Stimulated activated CD8-positive, alpha-beta memory T cell treated with anti-CD3 and anti-CD28 coated beads, Interleukin-12 subunit alpha, Interleukin-12 subunit beta, amount 100 ng/mL, for 4 hours (primary cell): ENCODE measurements at regions not wholly inside any gene's neighbourhood (a gene's known extent, or its start where the extent isn't known, plus 50 kb on each side); places are given as distances from the start of the nearest gene placed in this dataset.
"Not testable (repeated sequence)": the region's sequence is repeated elsewhere in the genome, so short reads cannot be mapped to it uniquely, and the experiment has no call there.

ENCODE experiments used
- DNase-seq: peaks from one replicate; pipeline ENCODE4 v3.0.0-alpha.2; 2020; ENCODE audit warnings: low read depth

DNA sequence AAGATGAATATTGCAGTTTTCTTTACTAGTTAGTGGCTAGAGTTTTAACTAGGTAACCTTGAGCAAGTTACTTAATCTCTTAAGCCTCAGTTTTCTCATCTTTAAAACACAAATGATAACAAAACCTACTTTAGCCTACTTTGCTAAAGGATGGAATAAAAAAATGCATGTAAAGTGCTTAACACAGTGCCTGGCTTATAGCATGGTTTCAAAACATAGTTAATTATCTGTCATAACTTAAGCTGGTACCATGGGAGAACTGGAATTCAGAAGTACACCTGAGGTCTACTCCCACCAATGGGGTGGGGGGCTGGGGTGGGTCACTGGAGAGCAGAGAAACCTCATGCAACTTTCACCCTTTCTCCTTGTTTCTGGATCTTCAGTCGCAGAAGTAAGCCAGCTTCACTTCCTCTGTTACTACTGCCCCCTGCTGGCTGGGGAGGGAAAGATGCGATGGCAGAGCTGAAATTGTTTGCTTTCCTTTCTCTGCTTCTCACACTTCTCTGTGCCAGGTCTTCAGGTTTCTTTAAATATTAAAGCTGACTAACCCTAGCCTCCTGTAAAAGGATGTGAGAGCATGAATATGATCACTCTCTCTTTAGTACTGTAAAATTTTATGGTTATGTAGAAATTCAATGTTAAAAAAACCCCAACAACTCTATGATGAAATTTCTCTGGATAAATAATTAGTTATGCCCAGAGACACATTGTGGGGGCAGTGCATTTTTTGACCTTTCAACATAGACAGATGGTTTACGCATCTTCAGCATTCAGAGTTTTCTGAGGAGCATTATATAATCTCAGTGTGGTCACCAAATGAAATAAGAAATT lies 324.2 kb downstream of the HLX start:
- peak; percentile 10 for DNase-seq

DNA sequence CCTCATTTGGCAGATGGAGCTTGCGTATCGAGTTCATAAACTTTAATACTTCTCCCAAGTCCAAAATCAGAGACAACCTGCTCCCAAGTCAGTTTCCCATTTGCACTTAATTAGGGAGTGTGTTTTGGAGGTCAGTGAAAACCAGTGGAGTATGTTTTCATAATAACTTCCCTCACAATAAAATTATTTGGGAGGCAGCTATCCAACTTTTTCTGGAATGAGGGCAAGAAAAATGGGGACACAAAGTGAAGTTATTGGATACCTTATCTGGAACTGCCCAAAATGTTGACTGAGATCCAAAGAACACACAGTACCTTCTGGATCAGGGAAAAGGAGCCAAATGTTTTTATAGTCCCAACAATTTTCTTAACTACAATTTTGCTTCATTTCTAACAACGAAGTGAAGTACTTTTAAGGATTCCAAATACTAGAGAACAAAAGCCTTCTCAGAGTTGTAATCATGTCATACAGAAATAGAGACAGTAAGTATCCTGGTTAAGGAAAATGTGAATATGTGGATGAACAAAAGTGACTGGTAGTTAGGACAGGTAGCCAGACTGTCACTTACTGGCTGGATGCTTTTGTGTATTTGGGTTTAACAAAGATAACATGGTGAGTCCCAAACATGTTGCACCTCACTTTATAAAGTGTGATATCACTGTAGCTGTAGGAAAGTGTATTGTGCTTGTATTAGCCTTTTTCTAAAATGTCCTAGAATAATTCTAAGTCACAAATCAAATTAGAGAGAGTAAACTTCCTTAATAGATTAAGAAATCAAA lies 325.0 kb downstream of the HLX start:
- DNase-seq, result no peak

DNA sequence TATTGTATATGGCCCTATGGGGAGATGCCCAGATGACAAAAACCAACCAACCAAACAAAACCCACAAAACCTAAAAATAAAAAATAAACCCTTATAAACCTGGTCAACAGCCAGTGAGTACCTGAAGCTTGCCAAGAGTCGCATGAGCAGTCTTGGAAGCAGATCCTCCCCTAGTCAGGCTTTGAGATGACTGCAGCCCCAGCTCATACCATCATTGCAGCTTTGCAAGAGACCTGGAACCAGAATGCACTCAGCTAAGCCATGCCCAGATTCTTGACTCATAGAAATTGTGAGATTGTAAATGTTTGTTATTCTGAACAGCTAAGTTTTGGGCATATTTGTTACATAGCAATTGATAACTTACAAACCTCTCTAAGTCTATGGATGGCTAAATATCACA lies 326.8 kb downstream of the HLX start:
- no peak for DNase-seq

DNA sequence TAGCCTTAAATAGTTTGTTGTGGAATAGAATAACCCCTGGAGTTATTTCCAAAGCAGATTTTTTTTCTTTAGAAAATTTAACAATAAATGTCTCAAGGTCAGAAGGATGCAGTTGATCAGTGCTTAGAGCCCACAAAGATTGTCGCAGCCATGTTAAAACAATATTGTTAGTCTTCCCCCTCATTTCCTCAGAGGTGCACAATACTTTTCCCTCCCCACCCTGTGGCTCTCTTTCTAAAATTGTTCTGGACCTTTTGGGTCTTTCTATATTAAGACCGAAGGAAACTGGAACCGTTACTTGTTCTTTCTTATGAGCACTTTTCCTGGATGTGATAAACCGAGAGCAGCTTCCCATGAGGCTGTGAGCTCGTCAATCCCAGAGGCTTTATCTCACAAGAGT lies 333.7 kb downstream of the HLX start:
- DNase-seq, result no peak

DNA sequence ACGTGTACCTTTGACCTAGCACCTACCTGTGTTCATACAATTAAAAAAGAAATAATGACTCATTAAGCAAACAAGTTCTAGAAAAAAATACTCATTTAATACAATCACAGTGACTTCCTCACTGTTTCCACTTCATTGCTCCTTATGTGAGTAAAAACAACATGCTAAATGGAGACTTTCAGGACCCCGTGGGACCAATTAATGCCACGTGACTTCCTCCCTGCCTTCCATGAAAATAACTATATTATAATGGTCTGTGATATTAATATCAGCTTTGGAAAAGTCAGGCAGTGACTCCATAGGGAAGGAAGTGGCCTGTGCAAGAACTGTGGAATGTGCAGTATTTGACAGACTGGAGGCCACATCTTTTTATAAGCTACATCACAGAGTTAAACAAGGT lies 337.8 kb downstream of the HLX start:
- DNase-seq, result no peak

DNA sequence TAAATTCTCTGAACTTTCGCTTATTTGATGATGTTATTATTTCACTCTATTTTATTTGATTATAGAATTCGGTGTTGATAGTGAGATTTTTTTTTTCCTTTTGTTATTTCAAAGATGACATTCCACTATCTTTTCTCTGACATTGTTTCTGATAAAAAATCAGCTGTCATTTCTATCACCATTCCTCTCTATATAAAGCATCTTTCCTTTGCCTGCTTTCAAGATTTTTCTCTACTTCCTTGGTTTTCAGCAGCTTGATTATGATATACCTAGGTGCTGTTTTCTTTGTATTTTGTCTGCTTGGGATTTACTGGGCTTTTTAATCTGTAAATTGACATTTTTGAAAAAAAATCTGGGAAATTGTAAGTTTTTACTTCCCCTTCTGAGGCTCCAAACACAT lies 344.0 kb downstream of the HLX start:
- no peak for DNase-seq

DNA sequence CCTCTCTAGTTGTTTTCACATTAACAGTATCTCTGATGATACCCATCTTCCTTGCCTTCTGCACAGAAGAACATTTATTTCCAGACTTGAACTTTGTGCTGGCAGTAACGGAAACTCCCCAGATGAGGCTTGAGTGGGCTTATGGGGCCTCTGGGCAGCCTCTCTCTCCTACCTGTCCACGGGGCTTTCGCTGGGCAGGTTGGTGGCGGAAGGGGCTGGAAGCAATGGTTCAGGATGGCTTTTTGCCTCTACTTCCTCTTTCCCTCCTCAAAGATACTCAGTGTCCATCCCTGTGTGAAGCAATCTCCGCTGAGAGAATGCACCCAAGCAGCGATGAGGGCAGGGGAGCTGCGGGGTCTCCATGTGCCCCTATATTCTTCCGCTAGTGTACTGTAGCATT lies 348.2 kb downstream of the HLX start:
- no peak for DNase-seq

DNA sequence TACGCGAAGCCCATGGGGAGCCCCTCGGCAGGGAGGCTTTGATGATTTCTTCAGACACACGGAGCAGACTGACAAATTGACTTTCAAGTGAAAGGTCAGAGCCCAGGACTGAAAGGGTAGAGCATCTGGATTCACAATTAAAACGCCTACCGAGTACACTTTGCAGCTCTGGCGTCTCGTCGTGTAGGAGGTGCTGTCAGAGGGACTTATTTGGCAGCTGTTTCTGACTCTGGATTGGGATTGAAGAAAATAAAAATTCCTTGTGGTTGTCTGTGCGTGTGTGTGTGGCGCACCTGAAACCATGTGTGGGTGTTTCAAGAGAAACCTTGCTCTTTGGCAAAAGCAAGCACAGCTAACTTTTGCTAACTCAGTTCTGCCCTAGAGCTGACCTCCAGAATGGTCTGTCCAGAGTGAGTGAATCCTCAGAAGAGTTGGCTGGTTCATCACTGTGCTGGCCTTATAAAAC lies 348.7 kb downstream of the HLX start:
- DNase-seq, result no peak

DNA sequence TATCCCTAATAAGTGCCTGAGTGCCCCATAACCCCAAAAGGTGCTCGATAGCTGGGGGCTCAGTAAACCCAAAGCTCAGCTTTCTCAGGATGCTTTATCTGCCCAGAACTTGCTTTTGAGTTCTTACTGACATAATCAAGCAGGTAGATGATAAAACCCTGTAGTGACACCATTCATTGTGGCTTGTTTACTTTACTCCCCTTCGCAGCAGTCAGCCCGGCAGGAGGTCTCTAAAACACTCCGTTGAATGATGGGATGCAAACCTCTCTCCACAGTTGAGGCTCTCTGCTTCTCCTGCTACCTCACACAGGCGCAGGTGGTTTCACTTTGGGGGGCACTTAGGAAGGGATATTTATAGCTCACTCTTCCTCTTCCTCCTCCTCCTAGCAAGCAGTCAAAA lies 349.4 kb downstream of the HLX start:
- no peak for DNase-seq

DNA sequence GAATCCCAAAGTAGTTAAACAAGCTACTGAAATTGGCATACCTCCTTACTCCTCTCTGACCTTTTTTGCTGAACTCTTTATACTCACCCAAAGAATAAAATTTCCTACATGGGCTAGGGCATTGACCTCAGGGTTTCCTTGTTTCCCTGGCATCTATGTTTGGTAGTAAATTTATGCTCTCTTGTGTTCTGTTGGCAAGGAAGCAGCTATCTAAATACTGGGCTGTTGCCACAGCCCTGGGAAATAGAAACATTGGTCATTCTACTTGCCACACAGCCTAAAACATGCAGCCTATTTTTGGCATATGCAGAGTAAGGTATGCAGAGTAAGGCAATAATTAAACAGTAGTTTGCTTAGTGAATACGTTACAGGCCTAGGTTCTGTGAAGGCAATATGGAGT lies 351.4 kb downstream of the HLX start:
- DNase-seq, result no peak

DNA sequence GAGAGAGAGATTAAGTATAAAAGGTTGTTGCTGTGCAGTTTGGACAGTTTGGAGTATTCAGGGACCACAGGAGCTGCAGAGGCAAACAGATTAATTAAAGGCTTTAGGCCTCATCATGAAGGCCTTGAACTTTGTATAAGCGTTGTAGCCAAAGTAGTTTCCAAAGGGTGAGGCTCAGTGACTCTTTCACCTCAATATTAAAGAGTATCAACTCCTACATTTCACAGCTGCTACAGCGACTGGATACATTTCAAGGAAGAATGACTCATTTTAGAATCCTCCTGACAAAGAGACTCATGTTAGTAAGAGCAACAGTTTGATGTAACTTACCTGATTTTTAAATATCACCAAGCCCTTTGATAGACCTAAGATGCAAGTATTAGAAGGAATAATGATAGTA lies 355.5 kb downstream of the HLX start:
- DNase-seq, result no peak

DNA sequence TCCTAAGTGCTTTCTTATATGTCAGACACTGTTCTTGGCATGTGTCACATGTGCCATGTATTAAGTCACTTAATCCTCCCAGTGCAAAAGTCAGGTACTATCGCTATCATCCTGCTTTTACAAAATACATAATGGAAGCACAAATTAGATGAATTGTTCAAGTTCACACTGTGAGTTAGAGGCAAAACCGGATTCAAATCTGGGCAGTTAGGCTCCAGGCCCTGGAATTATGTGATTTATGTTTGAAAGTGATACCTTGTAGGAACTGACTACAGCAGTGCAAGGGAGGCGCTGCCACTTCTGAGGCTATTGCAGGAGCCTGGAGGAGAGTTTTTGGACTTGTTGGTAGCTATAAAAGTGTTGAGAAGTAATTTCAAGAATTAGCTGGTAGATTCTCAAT lies 358.3 kb downstream of the HLX start:
- DNase-seq, result no peak

DNA sequence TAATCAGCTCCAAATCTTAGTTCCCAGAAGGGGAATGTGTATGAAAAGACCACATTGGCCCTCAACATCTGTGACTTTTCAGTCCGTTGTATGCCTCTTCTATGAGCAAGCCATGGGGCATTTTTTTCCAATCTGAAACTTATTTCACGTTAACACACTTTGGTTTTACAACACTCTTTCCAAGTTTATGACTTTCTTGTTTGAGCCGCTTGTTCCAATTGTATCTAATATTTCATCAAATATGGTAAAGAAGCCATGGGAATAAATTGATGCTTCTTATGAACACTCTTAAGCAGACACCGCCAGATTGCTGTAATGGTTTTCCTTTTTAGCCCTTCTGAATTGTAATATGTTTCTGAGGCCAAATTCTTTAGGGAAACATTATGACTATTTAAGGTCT lies 359.9 kb downstream of the HLX start:
- no peak for DNase-seq

DNA sequence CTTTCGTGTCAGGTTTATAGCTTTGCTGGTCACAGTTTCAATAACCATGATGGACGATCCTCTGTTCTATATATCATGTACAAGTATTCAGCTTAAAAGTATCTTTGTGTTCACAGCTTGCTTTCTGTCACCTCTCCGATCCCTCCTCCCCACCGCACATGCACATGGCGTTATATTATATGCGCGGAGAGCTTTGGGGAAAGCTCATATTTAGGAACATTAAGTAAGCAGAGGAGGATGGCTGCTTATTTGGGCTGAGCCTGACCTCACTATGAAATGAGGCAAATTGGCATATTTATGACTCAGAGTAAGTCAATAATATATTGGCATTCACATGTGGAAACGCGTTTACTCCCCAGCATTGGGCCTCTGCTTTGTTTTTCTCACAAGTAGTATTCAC lies 360.5 kb downstream of the HLX start:
- no peak for DNase-seq

DNA sequence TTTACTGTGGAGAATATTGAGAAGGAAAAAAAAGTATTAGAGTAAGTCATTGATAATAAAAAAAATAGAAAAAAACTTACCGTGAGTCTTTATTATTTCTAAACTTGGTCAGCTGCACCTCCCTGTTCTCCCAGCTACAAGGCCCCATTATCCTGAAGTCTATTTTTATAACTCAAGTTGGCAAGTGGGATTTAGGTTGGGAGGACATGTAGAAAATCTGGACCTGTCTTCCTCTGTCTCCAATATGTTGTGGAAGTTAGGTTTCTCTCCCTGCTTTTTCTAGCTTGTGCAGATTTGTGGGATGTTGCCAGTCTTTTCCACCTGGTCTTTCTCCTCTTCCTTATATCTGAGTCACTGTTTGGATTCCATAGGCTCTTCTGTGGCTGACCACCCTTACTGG lies 361.4 kb downstream of the HLX start:
- no peak for DNase-seq

DNA sequence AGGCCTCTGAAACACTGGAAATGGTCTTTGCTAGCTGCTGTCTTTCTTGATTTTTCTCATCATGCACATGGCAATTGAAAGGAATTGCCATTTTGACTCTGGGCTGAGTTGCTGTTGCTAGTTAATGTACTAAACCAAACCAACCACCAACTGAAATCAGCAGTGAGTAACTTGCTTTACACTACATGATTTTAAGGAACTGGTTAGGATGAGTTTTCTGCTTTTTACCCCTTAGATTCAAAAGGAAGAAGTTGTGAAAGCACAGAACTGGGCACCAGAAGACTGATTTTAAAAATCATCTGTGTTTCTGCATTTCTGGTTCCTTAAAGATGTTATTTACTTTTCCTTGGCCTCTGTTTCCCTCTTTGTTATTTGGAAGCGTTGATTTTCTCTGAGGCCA lies 361.9 kb downstream of the HLX start:
- no peak for DNase-seq

DNA sequence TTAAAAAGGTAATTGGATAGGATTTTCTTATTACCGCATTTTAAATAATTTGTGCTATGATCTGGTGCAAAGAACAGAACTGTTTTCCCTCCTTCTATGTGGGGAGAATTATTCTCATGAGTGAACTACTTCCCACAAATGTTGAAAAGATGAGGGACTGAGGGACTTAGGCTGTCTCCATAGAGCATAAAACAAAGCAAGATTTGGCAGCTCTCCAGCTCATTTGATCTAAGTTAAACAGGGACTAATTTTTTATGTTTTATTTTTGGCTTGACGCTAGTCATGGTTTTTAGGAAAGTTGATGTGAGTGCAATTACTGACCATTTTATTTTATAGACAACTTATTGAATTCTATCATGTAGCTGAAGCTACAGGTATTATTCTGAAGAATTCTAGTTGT lies 362.3 kb downstream of the HLX start:
- no peak for DNase-seq

DNA sequence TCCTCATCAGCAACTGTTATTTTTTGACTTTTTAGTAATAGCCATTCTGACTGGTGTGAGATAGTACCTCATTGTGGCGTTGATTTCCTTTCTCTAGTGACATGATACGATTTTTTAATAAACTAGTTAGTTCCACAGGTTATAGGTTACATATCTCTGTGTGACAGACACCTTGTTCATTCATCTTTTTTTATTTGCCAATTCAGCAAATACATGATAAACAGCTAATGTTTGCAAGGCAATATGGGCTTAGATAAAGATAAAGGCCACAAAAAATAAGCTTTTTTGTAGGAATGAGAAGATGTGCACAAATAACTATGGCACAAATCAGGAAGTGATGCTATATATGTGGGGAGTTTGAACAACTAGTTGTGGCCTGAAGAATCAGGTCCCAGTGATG lies 366.8 kb downstream of the HLX start:
- DNase-seq, result no peak

DNA sequence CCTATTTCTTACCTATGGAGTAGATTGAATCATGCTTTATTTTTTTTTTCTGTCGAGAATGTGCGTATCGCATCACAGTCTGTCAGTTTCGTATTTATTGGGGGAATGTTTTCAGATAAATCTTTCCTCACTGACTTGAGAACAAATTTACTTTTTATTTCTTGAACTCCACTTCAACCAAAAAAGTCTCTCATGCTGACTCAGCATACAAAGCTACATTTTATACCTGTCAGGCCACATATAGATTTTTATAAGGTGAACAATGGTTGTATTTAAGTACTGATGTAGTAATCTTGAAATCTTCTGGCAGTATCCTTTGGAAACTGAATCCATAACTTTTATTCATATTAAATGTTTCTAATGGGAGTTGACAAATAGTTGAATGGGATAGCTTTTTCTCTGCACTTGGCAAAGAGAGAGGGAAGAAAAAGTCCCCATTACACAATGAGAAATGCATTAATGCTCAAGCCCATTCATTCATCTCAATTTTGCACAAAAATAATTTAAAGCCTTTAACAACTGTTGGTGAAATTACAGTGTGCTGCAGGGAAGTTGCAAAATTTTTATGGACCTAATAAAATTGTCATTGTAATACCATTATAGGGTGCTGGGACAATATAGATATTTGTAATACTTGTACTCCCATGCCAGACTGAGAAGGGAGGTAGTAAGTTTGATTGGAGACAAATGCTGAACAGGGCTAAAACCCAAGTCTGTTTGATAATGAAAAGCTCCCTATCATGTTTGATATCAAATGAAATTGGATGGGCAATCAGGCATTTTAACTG lies 367.6 kb downstream of the HLX start:
- DNase-seq, result no peak

DNA sequence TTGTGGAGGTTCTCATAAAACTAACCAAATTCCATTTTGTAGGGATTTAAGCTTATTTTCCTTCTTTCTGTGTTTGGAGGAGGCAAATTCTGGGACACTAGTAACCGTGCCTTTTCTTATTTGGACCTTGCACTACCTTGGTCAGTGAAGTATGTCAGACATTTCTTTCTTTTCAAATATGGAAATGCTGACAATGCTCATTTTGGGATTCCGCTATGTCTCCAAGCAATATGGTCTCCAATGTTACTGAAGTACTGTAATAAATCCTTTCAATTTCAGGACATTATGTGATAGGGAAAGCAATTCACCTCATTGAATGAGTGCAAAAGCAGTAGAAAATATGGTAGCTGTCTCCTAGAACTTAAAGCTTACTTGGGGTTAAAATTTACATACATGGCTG lies 372.3 kb downstream of the HLX start:
- DNase-seq, result no peak

DNA sequence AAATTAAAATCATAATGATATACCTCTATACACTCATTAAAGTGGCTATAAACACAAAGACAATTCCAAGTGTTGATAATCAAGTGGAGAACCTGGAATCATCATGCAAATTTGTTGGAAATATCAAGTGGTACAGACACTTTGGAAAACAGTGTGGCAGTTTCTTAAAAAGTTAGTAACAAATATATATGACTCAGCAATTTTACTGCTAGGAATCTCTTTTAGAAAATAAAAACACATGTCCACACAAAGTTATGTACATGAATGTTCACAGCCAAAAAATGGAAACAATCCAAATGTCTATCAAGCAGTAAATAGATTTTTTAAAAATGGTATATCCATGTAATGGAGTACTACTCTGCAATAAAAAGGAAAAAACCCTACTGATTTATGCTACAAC lies 375.6 kb downstream of the HLX start:
- no peak for DNase-seq

DNA sequence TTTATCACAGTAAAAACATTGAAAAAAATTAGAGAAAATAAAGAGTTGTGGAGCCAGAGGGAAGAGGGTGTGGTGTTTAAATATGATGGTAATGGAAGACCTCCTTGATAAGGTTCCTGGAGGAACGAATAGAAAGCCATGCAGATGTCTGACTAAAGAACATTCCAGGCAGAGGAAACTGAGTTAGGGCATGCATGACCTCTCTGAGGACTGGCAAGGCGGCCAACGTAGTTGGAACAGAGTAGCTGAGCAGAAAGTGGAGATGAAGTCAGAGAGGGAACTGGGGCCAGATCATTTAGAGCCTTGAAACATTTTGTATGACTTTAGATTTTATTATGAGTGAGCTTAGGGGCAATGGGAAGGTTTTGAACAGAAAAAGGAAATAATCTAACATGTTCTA lies 377.5 kb downstream of the HLX start:
- DNase-seq, result no peak

DNA sequence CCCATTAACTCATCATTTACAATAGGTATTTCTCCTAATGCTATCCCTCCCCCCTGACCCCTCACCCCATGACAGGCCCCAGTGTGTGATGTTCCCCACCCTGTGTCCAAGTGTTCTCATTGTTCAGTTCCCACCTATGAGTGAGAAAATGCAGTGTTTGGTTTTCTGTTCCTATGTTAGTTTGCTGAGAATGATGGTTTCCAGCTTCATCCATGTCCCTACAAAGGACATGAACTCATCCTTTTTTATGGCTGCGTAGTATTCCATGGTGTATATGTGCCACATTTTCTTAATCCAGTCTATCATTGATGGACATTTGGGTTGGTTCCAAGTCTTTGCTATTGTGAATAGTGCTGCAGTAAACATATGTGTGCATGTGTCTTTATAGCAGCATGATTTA lies 378.3 kb downstream of the HLX start:
- not testable (repeated sequence) for DNase-seq
